PC-9 (cell line): ENCODE measurements at regions not wholly inside any gene's neighbourhood (a gene's known extent, or its start where the extent isn't known, plus 50 kb on each side); places are given as distances from the start of the nearest gene placed in this dataset.

Experiments used
- CTCF ChIP-seq: fragments of 200-600 bp; sonication (generic); conservative IDR thresholded peaks from 2 replicates; pipeline ENCODE4 v1.6.1; 2017; ENCODE audit warnings: mixed run types, antibody characterized with exemption, mild to moderate bottlenecking, moderate library complexity
- EZH2 ChIP-seq: fragments of 200-600 bp; sonication (generic); IDR thresholded peaks from 2 replicates; pipeline ENCODE4 v1.8.0; 2017; ENCODE audit warnings: antibody characterized with exemption, low read depth

GRCh38 chr2:65487404-65487803, 55.0 kb upstream of the SPRED2 start:
- no peak for TF ChIP-seq CTCF
- no peak for TF ChIP-seq EZH2
